Islet precursor cell (in vitro differentiated cells): ENCODE measurements at regions not wholly inside any gene's neighbourhood (a gene's known extent, or its start where the extent isn't known, plus 50 kb on each side); places are given as distances from the start of the nearest gene placed in this dataset.
"Not testable (repeated sequence)": the region's sequence is repeated elsewhere in the genome, so short reads cannot be mapped to it uniquely, and the experiment has no call there.

Experiments used
- DNase-seq: peaks from one replicate; pipeline ENCODE4 v3.0.0-alpha.2; 2018

DNA sequence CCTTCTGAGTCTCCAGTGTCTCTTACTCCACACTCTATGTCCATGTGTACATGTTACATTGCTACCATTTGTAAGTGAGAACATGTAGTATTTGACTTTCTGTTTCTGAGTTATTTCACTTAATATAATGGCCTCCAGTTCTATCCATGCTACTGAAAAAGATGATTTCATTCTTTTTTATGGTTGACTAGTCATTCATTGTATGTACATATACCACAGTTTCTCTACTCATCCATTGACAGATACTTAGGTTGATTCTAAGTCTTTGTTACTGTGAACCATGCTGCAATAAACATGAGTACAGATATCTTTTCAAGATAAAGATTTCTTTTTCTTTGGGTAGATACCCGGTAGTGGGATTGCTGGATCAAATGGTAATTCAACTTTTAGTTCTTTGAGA, 107.1 kb upstream of the CHD1 start:
- no peak for DNase-seq

DNA sequence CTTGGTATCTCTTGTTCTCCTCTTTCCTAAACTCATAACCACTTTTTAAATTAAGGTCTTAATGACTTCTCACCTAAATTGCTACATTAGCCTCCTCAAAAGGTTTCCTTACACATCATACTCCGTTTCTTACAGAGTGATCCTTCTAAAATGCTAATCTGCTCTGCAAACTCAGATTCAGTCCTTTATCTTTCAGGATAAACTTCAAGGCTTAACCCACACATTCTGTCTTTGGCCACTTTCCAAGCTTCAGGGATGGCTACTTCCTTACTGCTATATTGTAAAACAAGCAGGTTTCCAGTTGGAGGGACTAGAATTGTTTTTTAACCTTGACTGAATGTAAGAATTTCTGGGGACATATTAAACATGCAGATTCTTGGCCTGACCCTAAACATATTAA, 105.5 kb upstream of the CHD1 start:
- no peak for DNase-seq

DNA sequence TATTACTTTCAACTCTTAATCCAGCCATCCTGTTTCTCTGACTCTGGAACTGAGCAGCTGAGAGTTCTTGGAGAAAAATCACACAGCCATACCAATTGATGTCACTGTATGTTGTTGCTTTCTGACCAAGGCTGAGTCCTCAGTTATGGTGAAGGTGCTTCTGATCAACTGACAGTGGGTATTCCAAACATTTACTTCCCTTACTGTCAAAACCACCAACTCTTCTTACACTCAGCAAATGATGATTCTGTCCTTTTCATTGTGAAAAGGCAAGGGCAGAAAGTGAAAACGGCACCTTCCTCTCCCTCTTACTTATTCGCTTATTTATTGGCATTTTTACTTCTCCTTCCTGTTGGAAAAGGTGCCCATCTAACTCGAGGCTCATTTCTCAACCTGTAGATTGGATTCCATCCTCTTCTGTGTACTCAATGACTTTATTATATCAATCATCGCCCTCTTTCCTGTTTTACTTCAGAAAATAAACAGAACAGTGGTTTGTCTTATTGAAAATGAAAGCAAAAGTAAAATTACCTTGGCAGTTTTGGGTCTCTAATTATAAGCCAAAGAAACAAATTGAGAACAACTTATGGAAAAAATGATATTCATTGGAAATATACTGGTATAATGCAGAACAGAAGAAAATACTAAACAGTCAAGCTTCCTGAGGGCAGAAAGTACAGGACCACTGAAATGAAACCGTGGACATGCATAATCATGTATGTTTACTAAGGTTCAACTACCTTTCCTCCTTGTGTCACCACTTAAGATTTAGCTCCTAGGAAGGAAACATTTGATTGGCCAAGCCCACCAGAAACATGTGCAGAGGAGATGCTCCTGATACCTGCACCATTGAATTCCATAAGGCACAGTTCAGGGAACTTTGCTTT, 104.5 kb upstream of the CHD1 start:
- no peak for DNase-seq

DNA sequence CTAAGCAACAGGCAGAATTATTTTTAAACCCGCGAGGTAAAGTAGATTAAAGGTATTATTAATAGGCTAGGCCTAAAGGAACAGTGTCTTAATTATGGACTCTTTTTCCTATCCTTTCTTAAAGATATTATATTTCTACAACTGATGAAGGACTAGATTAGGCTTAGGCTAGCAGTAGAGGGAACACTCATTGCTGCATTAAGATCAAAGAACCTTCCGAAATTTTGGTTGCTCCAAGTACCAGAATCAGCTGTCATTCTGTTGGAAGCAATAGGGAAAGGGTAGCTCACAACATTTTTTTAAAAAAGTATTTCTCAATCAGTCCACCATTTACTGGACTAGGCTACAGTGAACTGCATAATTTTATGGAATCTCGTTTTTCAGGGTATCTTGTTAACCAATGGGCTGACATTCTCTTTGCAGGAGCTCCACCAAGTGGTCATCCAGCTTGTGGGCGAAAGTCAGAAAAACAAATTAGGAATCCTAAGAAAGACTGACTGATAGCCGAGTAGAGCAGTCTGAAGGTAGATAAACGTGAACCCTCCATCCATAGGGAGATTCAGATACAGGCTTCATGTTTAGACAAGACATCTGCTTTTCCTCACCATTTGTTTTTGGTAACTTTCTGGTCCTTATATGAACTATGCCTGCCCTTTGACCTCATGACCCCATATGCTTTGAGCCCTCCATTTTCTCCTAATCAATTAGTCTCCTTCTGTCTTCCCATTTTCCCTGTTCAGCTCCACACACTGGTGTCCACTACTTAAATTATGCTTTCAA, 103.6 kb upstream of the CHD1 start:
- peak; percentile 64 for DNase-seq

DNA sequence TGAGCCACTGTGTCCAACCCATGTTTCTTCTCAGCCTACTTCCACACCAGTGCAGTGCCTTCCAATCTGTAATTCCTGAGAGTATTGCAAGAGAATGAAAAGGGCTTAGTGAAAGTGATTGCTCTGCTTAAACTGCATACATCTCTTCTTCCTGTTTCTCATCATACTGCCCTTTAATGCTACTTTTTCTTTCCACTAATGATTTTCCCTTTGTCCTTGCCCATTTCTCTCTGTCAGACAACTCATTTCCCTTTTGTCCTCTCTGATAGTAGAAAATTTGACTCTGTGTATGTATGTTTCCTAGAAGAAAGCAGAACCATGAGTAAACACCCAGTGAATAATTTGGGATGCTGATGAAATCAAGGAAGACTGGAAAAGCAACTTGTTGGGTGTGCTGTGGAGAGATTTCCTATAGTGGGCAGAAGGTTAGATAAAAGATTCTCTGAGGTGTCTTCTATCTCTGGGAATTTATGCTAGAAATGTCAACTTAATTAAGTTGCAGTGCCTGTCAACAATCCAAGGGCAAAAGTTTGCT, 102.2 kb upstream of the CHD1 start:
- no peak for DNase-seq

DNA sequence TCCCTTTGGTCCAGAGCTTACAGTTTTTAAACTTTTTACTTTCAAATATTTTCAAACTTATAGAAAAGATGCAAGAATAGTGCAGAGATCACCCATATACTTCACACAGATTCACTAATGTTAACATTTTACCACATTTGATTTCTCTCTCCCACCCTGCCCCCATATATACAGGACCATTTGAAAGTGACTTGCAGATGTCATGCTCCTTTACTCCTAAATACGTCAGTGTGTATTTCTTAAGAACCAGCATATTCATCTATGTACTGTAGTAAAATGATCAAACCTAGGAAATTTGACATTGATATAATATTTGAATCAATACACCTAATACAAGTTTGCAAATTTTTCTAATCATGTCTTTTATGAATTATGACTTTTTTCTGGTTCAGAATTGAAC, 100.4 kb upstream of the CHD1 start:
- no peak for DNase-seq

DNA sequence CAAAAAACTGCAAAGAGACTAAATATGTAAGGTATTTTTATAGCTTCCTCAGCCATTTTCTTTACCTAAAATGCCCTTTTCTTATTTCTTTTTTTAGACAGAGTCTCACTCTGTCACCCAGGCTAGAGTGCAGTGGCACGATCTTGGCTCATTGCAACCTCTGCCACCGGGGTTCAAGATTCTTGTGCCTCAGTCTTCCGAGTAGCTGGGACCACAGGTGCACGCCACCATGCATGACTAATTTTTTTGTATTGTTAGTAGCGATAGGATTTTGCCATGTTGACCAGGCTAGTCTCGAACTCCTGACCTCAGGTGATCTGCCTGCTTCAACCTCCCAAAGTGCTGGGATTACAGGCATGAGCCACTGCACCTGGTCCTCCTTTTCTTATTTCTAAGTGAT, 99.4 kb upstream of the CHD1 start:
- not testable (repeated sequence) for DNase-seq

DNA sequence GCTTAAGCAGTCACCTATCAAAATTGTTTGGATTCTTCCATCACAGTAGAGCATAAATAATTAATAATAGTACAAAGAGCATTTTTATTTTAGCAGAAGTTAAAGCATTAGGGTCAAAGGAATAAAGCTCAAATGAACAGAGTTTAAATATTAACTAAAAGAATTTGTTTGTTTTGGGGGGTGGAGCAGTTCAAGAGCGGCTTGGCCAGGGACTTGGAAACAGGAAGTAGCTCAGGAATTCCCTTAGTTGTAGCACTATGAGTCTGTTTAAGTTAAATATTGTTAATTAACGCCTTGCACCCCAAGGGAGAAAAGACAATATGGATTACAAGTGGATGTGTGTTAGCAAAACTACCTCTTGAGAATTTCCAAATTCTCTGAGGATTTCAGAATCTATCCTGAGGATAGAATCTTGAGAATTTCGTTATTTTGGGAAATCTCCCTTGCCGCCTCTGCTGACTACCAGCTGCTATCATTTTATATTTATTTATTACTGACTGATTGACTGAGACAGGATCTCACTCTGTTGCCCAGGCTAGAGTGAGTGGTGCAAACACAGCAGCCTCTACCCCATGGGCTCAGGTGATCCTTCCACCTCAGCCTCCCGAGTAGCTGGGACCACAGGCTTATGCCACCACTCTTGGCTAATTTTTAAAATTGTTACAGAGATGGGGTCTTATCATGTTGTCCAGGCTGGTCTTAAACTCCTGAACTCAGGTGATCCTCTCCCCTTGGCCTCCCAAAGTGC, 96.7 kb upstream of the CHD1 start:
- no peak for DNase-seq

DNA sequence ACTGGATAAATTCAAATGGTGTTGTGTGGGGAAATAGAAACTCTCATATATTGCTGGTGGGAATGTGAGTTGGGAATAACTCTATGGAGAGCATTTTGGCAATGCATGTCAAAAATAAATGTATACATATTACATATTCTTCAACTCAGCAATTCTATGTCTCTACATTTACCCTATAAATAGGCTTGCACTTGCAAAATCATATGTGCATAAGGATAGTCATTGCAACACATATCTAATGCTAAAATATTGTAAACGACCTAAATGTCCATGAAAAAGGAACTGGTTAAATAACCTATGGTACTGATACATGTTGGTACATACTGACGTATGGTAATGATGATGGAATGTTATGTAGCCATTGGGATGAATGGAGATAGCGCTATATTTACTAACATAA, 94.5 kb upstream of the CHD1 start:
- no peak for DNase-seq

DNA sequence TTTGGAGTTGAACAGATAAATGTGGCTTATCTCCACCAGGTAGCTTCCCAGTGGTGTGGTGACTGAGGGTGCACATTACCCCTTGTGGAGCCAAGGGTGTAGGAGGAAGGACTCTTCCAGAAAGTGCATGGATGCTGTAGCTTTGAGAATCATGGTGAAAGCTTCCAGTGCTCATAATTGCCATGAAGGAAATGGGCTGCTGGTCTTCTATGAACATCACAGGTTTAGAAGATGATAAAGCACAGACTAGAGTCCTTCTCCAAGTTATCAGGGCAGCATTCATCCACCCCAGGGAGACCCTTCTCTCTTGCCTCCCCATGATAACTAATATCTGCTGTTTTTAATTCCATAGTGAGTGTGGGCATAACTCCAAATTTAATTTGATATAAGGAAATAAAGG, 93.4 kb upstream of the CHD1 start:
- no peak for DNase-seq

DNA sequence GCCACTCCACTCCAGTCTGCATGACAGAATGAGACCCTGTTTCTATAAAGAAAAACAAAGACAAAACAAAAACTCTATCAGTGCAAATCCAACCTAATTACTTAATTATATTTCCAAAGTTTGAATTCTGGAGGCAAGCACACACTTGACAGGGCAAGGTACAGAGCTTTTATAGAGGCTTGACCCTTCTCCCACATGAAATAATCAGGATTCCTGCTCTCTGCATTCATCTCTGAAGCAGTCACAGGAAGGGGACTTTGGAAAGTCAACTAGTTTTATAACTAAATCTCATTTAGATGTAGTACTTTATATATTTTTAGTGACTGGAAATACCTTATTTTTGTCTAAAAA, 91.9 kb upstream of the CHD1 start:
- DNase-seq, result no peak

DNA sequence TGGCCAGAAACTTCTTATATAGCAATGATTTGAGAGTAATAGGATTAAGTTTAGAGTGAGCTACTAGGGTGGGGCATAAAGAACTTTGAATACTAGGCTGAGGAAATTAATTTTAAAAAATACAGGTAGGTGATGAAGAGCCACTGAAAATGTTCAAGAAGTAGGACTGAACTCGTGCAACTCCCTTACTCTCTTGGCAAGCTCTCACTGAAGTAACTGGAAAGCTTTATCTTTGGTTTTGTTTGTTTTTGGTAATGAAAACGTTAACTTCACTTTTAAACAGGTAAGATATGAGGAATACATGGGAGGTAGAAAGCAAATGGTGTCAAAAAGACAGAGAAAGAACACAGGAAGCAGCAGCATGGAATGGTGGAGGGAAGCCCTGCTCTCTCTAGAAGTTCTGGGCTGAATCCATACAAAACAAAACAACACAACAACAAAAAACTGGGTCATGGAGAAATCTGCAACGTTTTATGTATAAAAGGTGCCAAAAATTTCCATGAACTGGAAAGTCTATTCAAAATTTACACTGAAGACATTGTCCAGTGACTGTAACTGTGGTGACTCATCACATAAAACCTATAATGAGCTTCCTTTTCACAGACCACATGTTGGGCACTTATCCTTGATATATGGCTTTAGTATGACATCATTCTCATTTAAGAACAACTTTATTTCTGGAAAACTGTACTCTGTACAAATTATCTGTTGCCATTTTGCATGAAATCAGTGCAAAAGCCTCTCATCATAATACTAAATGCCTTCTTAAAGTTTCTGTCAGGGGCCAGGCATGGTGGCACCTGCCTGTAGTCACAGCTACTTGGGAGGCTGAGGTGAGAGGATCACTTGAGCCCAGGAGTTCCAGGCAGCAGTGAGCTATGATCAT, 91.2 kb upstream of the CHD1 start:
- peak; percentile 63 for DNase-seq

DNA sequence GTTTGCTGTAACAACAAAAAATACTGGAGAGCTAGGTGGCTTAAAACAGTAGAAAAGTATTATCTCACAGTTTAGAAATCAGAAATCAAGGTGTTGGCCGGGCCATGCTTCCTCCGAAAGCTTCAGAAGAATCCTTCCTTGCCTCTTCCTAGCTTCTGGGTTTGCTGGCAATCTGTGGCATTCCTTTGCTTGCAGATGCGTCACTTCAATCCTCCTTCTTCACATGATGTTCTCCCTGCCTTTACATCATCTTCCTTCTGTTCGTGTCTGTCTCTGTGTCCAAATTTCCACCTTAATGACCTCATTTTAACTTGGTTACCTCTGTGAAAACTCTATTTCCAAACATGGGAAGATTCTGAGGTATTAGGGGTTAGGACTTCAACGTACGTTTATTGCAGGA, 90.4 kb upstream of the CHD1 start:
- DNase-seq, result no peak

DNA sequence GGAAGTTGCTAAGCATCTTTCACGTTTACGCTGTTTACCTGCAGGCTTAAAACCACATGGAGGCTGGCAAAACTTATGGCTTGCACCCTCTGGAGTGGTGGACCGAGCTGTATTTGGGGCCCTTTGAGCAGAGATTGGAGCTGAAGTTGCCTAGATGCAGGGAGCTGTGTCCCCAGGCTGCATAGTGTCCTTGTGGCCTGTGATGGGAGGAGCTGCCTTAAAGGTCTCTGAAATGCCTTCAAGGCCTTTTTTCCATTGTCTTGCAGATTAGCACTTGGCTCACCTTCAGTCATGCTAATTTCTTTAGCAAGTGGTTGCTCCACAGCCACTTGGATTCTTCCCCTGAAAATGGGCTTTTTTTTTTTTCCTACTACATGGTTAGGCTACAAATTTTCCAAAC, 81.5 kb upstream of the CHD1 start:
- no peak for DNase-seq

DNA sequence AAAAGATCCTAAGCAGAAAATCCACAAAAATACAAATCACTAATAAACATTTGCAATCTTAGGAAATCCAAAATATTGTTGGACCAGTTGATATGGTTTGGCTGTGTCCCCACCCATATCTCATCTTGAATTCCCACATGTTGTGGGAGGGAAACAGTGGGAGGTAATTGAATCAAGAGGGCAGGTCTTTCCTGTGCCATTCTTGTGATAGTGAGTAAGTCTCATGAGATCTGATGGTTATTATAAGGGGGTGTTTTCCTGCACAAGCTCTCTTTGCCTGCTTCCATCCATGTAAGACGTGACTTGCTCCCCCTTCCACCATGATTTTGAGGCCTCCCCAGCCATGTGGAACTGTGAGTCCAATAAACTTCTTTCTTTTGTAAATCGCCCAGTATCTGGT, 79.2 kb upstream of the CHD1 start:
- not testable (repeated sequence) for DNase-seq

DNA sequence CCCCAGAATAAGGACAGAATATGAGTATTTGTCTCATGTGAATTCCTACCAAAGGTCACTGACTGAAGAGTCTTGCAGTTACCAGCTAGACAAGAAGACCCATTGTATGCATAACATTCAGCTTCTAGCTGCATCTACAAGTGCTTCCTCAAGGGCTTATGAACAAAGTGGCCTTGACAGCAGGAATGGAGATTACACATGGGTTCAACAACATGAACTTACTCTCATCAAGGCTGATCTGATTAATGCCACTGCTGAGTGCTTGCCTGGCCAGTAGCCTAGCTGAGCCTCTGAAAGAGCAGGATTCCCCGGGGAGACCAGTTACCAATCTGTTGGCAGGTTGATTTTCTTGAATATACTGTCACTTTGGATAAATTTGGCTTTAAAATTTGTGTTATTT, 76.7 kb upstream of the CHD1 start:
- DNase-seq, result no peak

DNA sequence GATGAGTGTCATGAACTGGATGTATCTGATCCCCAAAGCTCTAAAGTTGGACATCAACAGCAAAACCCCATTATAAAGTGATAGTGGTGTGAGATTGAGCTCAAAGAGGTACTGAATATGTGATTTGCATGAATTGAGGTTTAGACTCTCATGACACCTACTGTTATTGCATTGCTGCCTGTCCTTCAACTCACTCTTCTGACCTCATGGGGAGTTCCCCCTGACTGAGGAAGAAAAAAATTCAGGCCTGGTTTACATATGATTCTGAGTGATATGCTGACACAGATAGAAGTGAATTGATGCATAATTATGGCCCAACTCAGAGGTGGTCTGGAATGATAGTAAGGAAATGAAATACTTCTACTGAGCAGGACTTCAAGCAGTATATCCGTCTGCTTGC, 76.2 kb upstream of the CHD1 start:
- no peak for DNase-seq

DNA sequence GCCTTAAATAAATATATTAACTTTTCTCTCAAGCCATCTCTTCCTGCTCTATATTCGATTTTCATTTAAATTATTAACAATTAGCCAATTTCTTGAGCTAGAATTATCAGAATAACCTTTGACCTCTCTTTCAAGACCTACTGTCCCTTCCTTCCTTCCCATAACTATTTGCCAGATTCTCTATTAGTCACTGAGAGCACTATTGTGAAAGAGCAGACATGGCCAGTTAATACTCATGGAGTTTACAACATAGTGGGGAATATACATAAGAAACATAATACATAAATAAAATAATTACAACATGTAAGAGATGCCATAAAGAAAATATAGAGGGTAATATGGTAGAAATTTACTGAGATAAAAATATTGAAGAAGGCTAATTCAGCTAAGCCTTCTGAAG, 72.1 kb upstream of the CHD1 start:
- DNase-seq, result no peak

DNA sequence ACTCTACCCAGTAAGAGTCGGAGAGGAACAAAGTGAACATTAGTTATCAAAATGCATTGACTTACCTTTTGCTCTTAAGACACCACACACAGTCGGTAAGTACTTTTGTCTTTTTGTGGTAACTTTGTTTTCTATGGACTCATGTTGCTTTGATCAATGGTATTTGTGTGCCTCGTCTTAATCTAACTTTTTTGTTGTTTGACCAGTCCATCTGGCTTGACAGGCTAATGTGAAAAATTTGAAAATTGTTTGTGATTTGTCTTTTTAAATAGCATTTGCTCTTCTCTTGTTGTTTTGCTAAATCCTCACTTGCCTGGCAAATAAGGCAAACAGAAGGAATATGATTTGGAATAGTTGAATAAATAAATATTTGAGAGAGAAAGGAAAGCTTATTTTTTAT, 71.4 kb upstream of the CHD1 start:
- DNase-seq, result no peak

DNA sequence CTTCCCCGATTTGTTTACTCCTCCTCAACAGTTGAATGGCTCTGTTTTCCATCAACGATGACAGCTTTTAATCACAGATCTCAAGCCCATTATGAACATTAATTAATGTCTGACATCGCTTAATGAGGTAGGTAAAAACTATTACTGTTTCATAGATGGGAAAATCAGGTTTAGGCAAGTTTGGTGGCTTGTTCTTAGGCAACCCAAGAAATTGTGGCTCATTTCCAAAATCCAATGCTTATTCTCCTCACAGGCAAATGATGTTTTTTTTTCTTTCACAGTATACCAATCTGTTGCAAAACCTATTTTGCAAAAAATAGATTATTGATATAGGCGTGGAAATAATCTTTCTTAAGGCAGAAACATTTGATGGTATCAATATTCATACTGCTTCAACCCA, 70.8 kb upstream of the CHD1 start:
- DNase-seq, result no peak

DNA sequence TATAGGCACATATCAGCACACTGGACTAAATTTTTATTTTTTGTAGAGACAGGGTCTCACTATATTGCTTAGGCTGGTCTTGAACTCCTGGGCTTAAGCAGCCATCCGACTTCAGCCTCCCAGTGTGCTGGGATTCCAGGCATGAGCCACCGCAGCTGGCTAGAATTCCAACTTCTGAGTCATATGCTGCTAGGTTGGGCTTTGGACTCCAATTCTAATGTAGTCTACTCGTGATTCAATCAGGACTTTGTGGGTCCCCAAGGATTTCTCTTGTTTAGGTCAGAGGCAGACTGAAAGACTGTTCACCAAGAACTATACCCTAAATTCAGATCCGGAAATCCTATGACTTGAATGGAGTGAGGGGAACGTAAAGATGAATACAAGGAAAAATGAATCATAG, 68.2 kb upstream of the CHD1 start:
- no peak for DNase-seq

DNA sequence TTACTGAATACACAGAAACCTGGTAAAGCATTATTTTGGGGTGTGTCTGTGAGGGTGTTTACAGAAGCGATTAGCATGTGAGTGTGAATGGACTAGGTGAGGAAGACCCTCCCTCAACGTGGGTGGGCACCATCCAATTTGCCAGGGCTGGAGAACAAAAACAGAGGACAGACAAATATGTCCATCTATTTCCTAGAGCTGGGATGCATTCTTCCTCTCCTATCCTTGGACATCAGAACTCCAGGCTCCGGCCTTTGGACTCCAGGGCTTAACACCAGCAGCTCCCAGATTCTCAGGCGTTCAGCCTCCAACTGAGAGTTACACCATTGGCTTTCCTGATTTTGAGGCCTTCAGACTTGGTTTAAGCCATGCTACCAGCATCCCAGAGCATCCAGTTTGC, 65.8 kb upstream of the CHD1 start:
- DNase-seq, result no peak

DNA sequence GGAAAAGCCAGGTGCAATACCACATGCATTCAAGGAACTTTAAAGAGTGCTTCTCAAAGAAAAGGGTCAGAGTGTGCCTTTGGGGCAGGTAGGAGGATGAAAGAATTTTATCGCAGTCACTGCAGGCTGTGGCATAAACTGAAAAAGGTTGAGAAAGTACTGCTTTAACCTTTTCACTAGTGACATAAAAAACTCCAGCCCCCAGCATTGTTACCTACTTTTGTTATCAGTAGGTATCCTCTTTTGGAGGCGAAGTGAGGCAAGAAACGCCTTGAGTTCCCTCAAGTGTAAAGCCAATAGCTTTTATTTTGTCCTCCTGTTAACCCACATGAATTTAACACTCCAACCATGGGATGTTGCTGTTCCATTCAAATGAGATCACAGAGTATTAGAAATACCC, 64.7 kb upstream of the CHD1 start:
- no peak for DNase-seq
